WTC11 (cell line): ENCODE measurements at regions not wholly inside any gene's neighbourhood (a gene's known extent, or its start where the extent isn't known, plus 50 kb on each side); places are given as distances from the start of the nearest gene placed in this dataset.

ENCODE experiments used
- ATAC-seq: fragments of 200-7000 bp; cut with Tn5 transposase; 2 replicates; pipeline ENCODE4 v1.10.0; 2021; ENCODE audit warnings: mild to moderate bottlenecking, moderate library complexity
- CTCF ChIA-PET: fragments of 300-600 bp; sonication (Branson Sonifier 250); formaldehyde crosslinking; loops from one replicate; lab custom pipeline; 2021; ENCODE audit warnings: antibody characterized with exemption; lab: Charles Lee
- POLR2A ChIA-PET: fragments of 350-600 bp; sonication (Branson Sonifier 250); formaldehyde crosslinking; loops from one replicate; lab custom pipeline; 2021; ENCODE audit warnings: antibody characterized with exemption; lab: Charles Lee
- DNase-seq: peaks from one replicate; pipeline ENCODE4 v3.0.0; 2021; ENCODE audit warnings: low spot score
- H3K27ac Mint-ChIP-seq: 2 replicates; pipeline ENCODE4 v1.8.0; 2021; ENCODE audit warnings: mixed read lengths
- H3K27me3 Mint-ChIP-seq: 2 replicates; pipeline ENCODE4 v1.8.0; 2021; ENCODE audit warnings: low read depth, mild to moderate bottlenecking, moderate library complexity, mixed read lengths
- H3K36me3 Mint-ChIP-seq: 2 replicates; pipeline ENCODE4 v1.8.0; 2021; ENCODE audit warnings: mixed read lengths
- H3K4me1 Mint-ChIP-seq: 2 replicates; pipeline ENCODE4 v1.8.0; 2022; ENCODE audit warnings: mixed read lengths
- H3K4me3 Mint-ChIP-seq: 2 replicates; pipeline ENCODE4 v1.8.0; 2021; ENCODE audit warnings: mild to moderate bottlenecking, moderate library complexity, mixed read lengths
- H3K9me3 Mint-ChIP-seq: 2 replicates; pipeline ENCODE4 v1.8.0; 2021; ENCODE audit warnings: mixed read lengths
- FOXK1 ChIP-seq: sonication (generic); formaldehyde crosslinking; IDR thresholded peaks from 2 replicates; pipeline ENCODE4 v1.8.0; 2022; ENCODE audit warnings: mild to moderate bottlenecking, moderate library complexity, missing genetic modification reagents
- JAZF1 ChIP-seq: fragments of 250-450 bp; sonication (Bioruptor Pico); IDR thresholded peaks from 2 replicates; pipeline ENCODE4 v1.9.0; 2021; ENCODE audit warnings: moderate library complexity, mild to moderate bottlenecking, inconsistent platforms
- RORB ChIP-seq: fragments of 250-450 bp; sonication (Bioruptor Pico); IDR thresholded peaks from 2 replicates; pipeline ENCODE4 v1.9.0; 2021; ENCODE audit warnings: mild to moderate bottlenecking
- SP1 ChIP-seq: sonication (generic); formaldehyde crosslinking; conservative IDR thresholded peaks from 2 replicates; pipeline ENCODE4 v1.8.1; 2022; ENCODE audit warnings: missing genetic modification reagents
- ZNF219 ChIP-seq: sonication (generic); formaldehyde crosslinking; IDR thresholded peaks from 2 replicates; pipeline ENCODE4 v1.8.0; 2023; ENCODE audit warnings: missing genetic modification reagents, mild to moderate bottlenecking, borderline replicate concordance
- ZNF416 ChIP-seq: fragments of 250-450 bp; sonication (Bioruptor Pico); IDR thresholded peaks from 2 replicates; pipeline ENCODE4 v1.9.0; 2021; ENCODE audit warnings: mild to moderate bottlenecking, inconsistent platforms
- ZNF423 ChIP-seq: fragments of 250-450 bp; sonication (Bioruptor Pico); IDR thresholded peaks from 2 replicates; pipeline ENCODE4 v2.1.2; 2022; ENCODE audit warnings: mild to moderate bottlenecking, moderate library complexity
- TF ChIP-seq, protein P1 (sequence below): sonication (generic); formaldehyde crosslinking; IDR thresholded peaks from 2 replicates; pipeline ENCODE4 v1.8.0; 2022; ENCODE audit warnings: mild to moderate bottlenecking, missing genetic modification reagents
- TF ChIP-seq, protein P2 (sequence below): fragments of 250-450 bp; sonication (Bioruptor Pico); IDR thresholded peaks from 2 replicates; pipeline ENCODE4 v1.9.0; 2021; ENCODE audit warnings: moderate library complexity, mild to moderate bottlenecking, inconsistent platforms, borderline replicate concordance
- TF ChIP-seq, protein P3 (sequence below): sonication (generic); formaldehyde crosslinking; IDR thresholded peaks from 2 replicates; pipeline ENCODE4 v1.8.1; 2022; ENCODE audit warnings: low read depth, mild to moderate bottlenecking, moderate library complexity, missing genetic modification reagents, borderline replicate concordance

DNA sequence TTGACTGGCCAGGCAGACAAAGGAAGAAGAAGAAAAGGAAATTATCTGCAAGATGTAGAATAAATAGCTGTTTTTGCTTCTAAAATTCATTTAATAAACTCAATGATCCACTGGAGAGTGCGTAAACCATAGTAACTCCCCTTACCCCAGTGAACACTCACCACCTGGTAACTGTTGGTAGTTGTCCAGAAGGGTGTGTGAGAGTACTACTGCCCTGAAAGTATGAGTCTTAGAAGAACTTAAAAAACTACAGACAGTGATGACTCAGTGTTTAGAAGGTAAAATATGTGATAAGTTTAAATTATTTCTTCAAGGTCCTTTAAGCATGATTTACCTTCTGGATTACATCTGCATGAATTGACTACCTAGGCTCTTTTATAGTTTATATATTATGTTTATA is 53.0 kb upstream of the SEMA3A start:
- peaks cover 36% of the 10 kb centered on the region for H3K36me3 Mint-ChIP-seq
- peaks cover 26% of the 10 kb centered on the region for H3K4me1 Mint-ChIP-seq
- peaks cover 3% of the 10 kb centered on the region for H3K27me3 Mint-ChIP-seq
- DNase-seq (no peak), ATAC-seq (no peak)
- H3K27ac Mint-ChIP-seq = no peak overlapping the region
- ChIA-PET CTCF (interaction anchor here (1.1 kb wide), 1 partner anchor 15 kb away, joined by 3 read pairs; no protein-coding TSS in a partner anchor), POLR2A (no interaction called here)
- no peak overlapping the region for H3K4me3 Mint-ChIP-seq
- peaks cover 31% of the 10 kb centered on the region for H3K9me3 Mint-ChIP-seq
- TF ChIP-seq, protein P1, sequence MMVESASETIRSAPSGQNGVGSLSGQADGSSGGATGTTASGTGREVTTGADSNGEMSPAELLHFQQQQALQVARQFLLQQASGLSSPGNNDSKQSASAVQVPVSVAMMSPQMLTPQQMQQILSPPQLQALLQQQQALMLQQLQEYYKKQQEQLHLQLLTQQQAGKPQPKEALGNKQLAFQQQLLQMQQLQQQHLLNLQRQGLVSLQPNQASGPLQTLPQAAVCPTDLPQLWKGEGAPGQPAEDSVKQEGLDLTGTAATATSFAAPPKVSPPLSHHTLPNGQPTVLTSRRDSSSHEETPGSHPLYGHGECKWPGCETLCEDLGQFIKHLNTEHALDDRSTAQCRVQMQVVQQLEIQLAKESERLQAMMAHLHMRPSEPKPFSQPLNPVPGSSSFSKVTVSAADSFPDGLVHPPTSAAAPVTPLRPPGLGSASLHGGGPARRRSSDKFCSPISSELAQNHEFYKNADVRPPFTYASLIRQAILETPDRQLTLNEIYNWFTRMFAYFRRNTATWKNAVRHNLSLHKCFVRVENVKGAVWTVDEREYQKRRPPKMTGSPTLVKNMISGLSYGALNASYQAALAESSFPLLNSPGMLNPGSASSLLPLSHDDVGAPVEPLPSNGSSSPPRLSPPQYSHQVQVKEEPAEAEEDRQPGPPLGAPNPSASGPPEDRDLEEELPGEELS (CRISPR knock-in tag) = no peak
- TF ChIP-seq RORB (CRISPR knock-in tag) = no peak

DNA sequence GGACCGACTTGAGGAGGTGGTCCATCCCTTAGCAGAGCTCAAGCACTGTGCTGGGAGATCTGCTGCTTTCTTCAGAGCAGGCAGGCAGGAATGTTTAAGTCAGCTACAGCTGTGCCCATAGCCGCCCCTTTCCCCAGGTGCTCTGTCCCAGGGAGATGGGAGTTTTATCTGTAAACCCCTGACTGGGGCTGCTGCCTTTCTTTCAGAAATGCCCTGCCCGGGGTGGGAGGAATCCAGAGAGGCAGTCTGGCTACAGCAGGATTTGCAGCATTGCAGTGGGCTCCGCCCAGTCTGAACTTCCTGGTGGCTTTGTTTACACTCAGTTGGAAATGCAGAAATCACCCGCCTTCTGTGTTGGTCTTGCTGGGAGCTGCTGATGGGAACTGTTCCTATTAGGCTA is 51.2 kb upstream of the SEMA3A start:
- peaks cover 12% of the 10 kb centered on the region for H3K4me1 Mint-ChIP-seq
- H3K9me3 Mint-ChIP-seq = peaks cover 49% of the 10 kb centered on the region
- H3K36me3 Mint-ChIP-seq = peaks cover 50% of the 10 kb centered on the region
- TF ChIP-seq, protein P2, sequence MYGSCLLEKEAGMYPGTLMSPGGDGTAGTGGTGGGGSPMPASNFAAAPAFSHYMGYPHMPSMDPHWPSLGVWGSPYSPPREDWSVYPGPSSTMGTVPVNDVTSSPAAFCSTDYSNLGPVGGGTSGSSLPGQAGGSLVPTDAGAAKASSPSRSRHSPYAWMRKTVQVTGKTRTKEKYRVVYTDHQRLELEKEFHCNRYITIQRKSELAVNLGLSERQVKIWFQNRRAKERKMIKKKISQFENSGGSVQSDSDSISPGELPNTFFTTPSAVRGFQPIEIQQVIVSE (CRISPR knock-in tag) = no peak
- TF ChIP-seq ZNF423 (CRISPR knock-in tag) (peak; percentile 19; the same call in 1 of the 2 replicates), ZNF219 (no peak), ZNF416 (no peak), JAZF1 (CRISPR knock-in tag) (no peak), SP1 (CRISPR knock-in tag) (0 out of 2 replicates have a peak, but pooled peaks have one; percentile 26), FOXK1 (CRISPR knock-in tag) (0 out of 2 replicates have a peak, but pooled peaks have one; percentile 66)
- TF ChIP-seq, protein P3, sequence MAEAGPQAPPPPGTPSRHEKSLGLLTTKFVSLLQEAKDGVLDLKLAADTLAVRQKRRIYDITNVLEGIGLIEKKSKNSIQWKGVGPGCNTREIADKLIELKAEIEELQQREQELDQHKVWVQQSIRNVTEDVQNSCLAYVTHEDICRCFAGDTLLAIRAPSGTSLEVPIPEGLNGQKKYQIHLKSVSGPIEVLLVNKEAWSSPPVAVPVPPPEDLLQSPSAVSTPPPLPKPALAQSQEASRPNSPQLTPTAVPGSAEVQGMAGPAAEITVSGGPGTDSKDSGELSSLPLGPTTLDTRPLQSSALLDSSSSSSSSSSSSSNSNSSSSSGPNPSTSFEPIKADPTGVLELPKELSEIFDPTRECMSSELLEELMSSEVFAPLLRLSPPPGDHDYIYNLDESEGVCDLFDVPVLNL (CRISPR knock-in tag) = no peak
- H3K4me3 Mint-ChIP-seq = no peak overlapping the region
- peaks cover 3% of the 10 kb centered on the region for H3K27me3 Mint-ChIP-seq
- peak; percentile 42 for DNase-seq
- H3K27ac Mint-ChIP-seq = no peak overlapping the region
- ChIA-PET CTCF (no interaction called here), POLR2A (no interaction called here)
- peak; percentile 99 for ATAC-seq
